ENCODE measurements at regions not wholly inside any gene's neighbourhood (a gene's known extent, or its start where the extent isn't known, plus 50 kb on each side); places are given as distances from the start of the nearest gene placed in this dataset.

DNA sequence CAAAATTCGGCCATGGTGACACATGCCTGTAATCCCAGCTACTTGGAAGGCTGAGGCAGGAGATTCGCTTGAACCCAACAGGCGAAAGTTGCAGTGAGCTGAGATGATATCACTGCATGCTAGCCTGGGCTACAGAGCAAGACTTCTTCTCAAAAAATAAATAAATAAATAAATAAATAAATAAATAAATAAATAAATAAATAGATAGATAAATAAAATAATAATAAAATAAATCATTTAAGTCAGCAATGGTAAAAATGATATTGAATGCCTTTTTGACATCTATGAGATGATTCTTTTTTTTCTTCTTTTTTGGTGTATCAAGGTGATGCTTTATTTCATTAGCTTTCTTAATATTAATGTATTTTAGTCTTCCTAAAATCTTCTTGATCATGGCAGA, 221.7 kb upstream of the RXFP2 start:
- ATAC-seq: no peak
- no peak for DNase-seq
- Histone ChIP-seq H3K4me2 (ENCODE audit: low read length) (no peak overlapping the region), H3K27ac (ENCODE audit: low read length) (no peak overlapping the region), H3K4me3 (ENCODE audit: low read length) (no peak overlapping the region), H3F3A (ENCODE audit: low read length, unreplicated experiment) (no peaks in the 10 kb centered on the region), H2AFZ (ENCODE audit: low read length) (no peak overlapping the region), H3K79me2 (ENCODE audit: low read length) (no peaks in the 10 kb centered on the region), H3K4me1 (ENCODE audit: insufficient read depth, low read length) (no peaks in the 10 kb centered on the region), H3K27me3 (ENCODE audit: low read length) (peaks cover 27% of the 10 kb centered on the region), H3K9me2 (replicated peaks; ENCODE audit: low read length) (no peaks in the 10 kb centered on the region), H3K9ac (ENCODE audit: low read length) (no peak overlapping the region), H3K36me3 (ENCODE audit: low read depth, low read length) (no peaks in the 10 kb centered on the region), H4K20me1 (ENCODE audit: low read length) (no peaks in the 10 kb centered on the region), H3K9me3 (ENCODE audit: low read length) (no peaks in the 10 kb centered on the region)
- ChIA-PET CTCF (no interaction called here), POLR2A (ENCODE audit: unreplicated experiment) (no interaction called here)
- intact Hi-C loops (cut with micrococcal nuclease): no loop called here
- no peak for TF ChIP-seq EZH2phosphoT487 (IDR thresholded peaks at IDR 0.05; ENCODE audit: borderline replicate concordance, low read length)
- TF ChIP-seq, protein P1, sequence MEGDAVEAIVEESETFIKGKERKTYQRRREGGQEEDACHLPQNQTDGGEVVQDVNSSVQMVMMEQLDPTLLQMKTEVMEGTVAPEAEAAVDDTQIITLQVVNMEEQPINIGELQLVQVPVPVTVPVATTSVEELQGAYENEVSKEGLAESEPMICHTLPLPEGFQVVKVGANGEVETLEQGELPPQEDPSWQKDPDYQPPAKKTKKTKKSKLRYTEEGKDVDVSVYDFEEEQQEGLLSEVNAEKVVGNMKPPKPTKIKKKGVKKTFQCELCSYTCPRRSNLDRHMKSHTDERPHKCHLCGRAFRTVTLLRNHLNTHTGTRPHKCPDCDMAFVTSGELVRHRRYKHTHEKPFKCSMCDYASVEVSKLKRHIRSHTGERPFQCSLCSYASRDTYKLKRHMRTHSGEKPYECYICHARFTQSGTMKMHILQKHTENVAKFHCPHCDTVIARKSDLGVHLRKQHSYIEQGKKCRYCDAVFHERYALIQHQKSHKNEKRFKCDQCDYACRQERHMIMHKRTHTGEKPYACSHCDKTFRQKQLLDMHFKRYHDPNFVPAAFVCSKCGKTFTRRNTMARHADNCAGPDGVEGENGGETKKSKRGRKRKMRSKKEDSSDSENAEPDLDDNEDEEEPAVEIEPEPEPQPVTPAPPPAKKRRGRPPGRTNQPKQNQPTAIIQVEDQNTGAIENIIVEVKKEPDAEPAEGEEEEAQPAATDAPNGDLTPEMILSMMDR (conservative IDR thresholded peaks at IDR 0.05; ENCODE audit: low read depth, low read length): no peak
- TF ChIP-seq EZH2 (IDR thresholded peaks at IDR 0.05; ENCODE audit: low read length, unreplicated experiment): no peak
- BruUV-seq (replicated peaks): no TSS peak

- no peak overlapping the region for H3K4me3 ChIP-seq (ENCODE audit: low read length)
- no peak overlapping the region for H2AFZ ChIP-seq (ENCODE audit: low read length)
- H3K27ac ChIP-seq (ENCODE audit: low read length): no peak overlapping the region
- H4K20me1 ChIP-seq (ENCODE audit: low read length): no peaks in the 10 kb centered on the region
- ChIA-PET POLR2A (ENCODE audit: unreplicated experiment) (no interaction called here), CTCF (no interaction called here)
- no peaks in the 10 kb centered on the region for H3F3A ChIP-seq (ENCODE audit: low read length, unreplicated experiment)
- no peaks in the 10 kb centered on the region for H3K9me2 ChIP-seq (replicated peaks; ENCODE audit: low read length)
- ATAC-seq (no peak), DNase-seq (no peak)
- no TSS peak for BruUV-seq (replicated peaks)
- intact Hi-C loops (cut with micrococcal nuclease): no loop called here
- H3K27me3 ChIP-seq (ENCODE audit: low read length): peaks cover 21% of the 10 kb centered on the region
- no peaks in the 10 kb centered on the region for H3K9me3 ChIP-seq (ENCODE audit: low read length)
- no peaks in the 10 kb centered on the region for H3K4me1 ChIP-seq (ENCODE audit: insufficient read depth, low read length)
- no peaks in the 10 kb centered on the region for H3K79me2 ChIP-seq (ENCODE audit: low read length)
- H3K36me3 ChIP-seq (ENCODE audit: low read depth, low read length): no peaks in the 10 kb centered on the region
- H3K4me2 ChIP-seq (ENCODE audit: low read length): no peak overlapping the region
- TF ChIP-seq EZH2 (IDR thresholded peaks at IDR 0.05; ENCODE audit: low read length, unreplicated experiment): no peak
- TF ChIP-seq, protein P1 (conservative IDR thresholded peaks at IDR 0.05; ENCODE audit: low read depth, low read length): no peak
- TF ChIP-seq EZH2phosphoT487 (IDR thresholded peaks at IDR 0.05; ENCODE audit: borderline replicate concordance, low read length): no peak
- H3K9ac ChIP-seq (ENCODE audit: low read length): no peak overlapping the region
Observed at GRCh38 chr13:31518645-31519044, 220.7 kb upstream of the RXFP2 start.

- intact Hi-C loops (cut with micrococcal nuclease): no loop called here
- H3K4me2 ChIP-seq (ENCODE audit: low read length): no peak overlapping the region
- no peaks in the 10 kb centered on the region for H3K9me3 ChIP-seq (ENCODE audit: low read length)
- CTCF ChIA-PET: no interaction called here
- POLR2A ChIA-PET (ENCODE audit: unreplicated experiment): no interaction called here
- no peak for ATAC-seq
- no peak for DNase-seq
- TF ChIP-seq, protein P1 (conservative IDR thresholded peaks at IDR 0.05; ENCODE audit: low read depth, low read length): no peak
- TF ChIP-seq EZH2 (IDR thresholded peaks at IDR 0.05; ENCODE audit: low read length, unreplicated experiment) (no peak), EZH2phosphoT487 (IDR thresholded peaks at IDR 0.05; ENCODE audit: borderline replicate concordance, low read length) (no peak)
- BruUV-seq (replicated peaks): no TSS peak
- no peaks in the 10 kb centered on the region for H4K20me1 ChIP-seq (ENCODE audit: low read length)
- no peaks in the 10 kb centered on the region for H3F3A ChIP-seq (ENCODE audit: low read length, unreplicated experiment)
- H3K4me1 ChIP-seq (ENCODE audit: insufficient read depth, low read length): no peaks in the 10 kb centered on the region
- no peak overlapping the region for H3K9ac ChIP-seq (ENCODE audit: low read length)
- H3K36me3 ChIP-seq (ENCODE audit: low read depth, low read length): no peaks in the 10 kb centered on the region
- no peak overlapping the region for H3K4me3 ChIP-seq (ENCODE audit: low read length)
- no peaks in the 10 kb centered on the region for H3K79me2 ChIP-seq (ENCODE audit: low read length)
- no peak overlapping the region for H2AFZ ChIP-seq (ENCODE audit: low read length)
- H3K27me3 ChIP-seq (ENCODE audit: low read length): peaks cover 14% of the 10 kb centered on the region
- H3K9me2 ChIP-seq (replicated peaks; ENCODE audit: low read length): no peaks in the 10 kb centered on the region
- H3K27ac ChIP-seq (ENCODE audit: low read length): no peak overlapping the region
Observed at GRCh38 chr13:31521435-31521834, 217.9 kb upstream of the RXFP2 start.
